Activated naive CD8-positive, alpha-beta T cell treated with anti-CD3 and anti-CD28 coated beads, Interleukin-2, amount 50 U/mL, for 24 hours (primary cell): ENCODE measurements at regions not wholly inside any gene's neighbourhood (a gene's known extent, or its start where the extent isn't known, plus 50 kb on each side); places are given as distances from the start of the nearest gene placed in this dataset.

ENCODE experiments used
- ATAC-seq: fragments of 150-1000 bp; cut with Tn5 transposase; one replicate; pipeline ENCODE4 v1.10.0; 2021
- DNase-seq: peaks from one replicate; pipeline ENCODE4 v3.0.0; 2021
- H3K27ac Mint-ChIP-seq: one replicate; pipeline ENCODE4 v1.8.0; 2021; ENCODE audit warnings: mild to moderate bottlenecking, mixed read lengths
- H3K27me3 Mint-ChIP-seq: one replicate; pipeline ENCODE4 v1.8.0; 2021; ENCODE audit warnings: mixed read lengths
- H3K36me3 Mint-ChIP-seq: one replicate; pipeline ENCODE4 v1.8.0; 2021; ENCODE audit warnings: low read depth, mixed read lengths
- H3K4me1 Mint-ChIP-seq: one replicate; pipeline ENCODE4 v1.8.0; 2021; ENCODE audit warnings: mixed read lengths
- H3K4me3 Mint-ChIP-seq: one replicate; pipeline ENCODE4 v1.8.0; 2021; ENCODE audit warnings: mild to moderate bottlenecking, moderate library complexity, mixed read lengths
- H3K9me3 Mint-ChIP-seq: one replicate; pipeline ENCODE4 v1.8.0; 2021; ENCODE audit warnings: mixed read lengths

DNA sequence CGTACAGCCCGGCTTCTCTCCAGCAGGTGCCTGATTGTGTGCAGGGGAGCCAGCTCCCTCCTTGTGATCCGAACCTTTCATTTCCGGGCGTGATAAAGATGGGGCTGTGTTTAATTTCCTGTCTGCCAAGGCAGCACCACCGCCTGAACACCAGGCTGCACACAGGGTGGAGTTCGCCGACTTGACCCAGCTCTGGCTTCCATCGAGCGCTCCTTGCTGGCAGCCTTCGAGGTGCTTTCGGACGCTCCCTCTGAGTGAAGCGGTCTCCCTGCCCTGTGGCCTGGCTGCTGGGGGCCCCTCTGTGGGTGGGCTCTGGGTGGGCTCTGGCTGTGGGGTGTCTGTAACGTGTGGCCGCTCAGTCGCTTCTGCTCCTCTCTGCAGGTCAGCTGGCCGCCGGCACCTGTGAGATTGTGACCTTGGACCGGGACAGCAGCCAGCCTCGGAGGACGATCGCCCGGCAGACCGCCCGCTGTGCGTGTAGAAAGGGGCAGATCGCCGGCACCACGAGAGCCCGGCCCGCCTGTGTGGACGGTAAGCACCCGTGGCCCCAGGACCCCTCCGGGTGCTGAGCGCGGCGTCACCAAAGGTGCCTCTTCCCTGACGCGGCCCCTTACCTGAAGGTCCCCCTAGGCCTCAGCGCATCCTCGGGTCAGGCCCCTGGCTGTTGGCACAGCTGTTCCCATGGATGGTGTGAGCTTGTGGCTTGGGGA lies 1181.3 kb downstream of the BRD1 start:
- no peak overlapping the region for H3K27ac Mint-ChIP-seq

GRCh38 chr22:48645766-48646165 lies 1181.9 kb downstream of the BRD1 start:
- Mint-ChIP-seq H3K36me3 (no peaks in the 10 kb centered on the region), H3K27me3 (no peaks in the 10 kb centered on the region), H3K4me1 (no peaks in the 10 kb centered on the region), H3K9me3 (no peaks in the 10 kb centered on the region), H3K4me3 (no peak overlapping the region), H3K27ac (no peak overlapping the region)
- ATAC-seq (no peak), DNase-seq (no peak)

More for the DNA sequence above, 1181.3 kb downstream of the BRD1 start:
- Mint-ChIP-seq H3K36me3 (no peaks in the 10 kb centered on the region), H3K4me1 (no peaks in the 10 kb centered on the region), H3K4me3 (no peak overlapping the region), H3K27me3 (no peaks in the 10 kb centered on the region), H3K9me3 (no peaks in the 10 kb centered on the region)
- ATAC-seq (no peak), DNase-seq (no peak)

DNA sequence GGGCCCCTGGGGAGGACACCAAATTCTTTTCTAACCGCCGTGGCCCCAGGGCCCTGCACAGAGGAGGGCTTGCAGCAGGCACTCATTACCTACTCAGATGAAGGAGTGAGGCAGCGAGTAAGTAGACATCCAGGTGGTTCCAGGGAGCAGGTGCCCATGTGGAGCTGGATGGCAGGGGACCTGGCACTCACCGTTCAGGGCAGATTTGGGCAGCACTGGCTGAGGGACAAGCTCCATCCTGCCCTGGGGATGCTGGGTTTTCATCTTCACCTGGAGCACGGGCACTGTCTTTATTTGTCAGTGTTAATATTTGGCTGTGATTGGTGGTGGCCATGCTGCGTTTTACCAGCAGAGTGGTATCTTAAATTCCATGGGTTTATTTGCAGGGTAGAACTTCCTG lies 1182.7 kb downstream of the BRD1 start:
- no peaks in the 10 kb centered on the region for H3K9me3 Mint-ChIP-seq
- ATAC-seq (no peak), DNase-seq (no peak)
- no peaks in the 10 kb centered on the region for H3K36me3 Mint-ChIP-seq
- H3K4me1 Mint-ChIP-seq: no peaks in the 10 kb centered on the region
- H3K4me3 Mint-ChIP-seq: no peak overlapping the region
- no peaks in the 10 kb centered on the region for H3K27me3 Mint-ChIP-seq
- H3K27ac Mint-ChIP-seq: no peak overlapping the region

- no peak for ATAC-seq
- peak; percentile 20 for DNase-seq
- H3K9me3 Mint-ChIP-seq: no peaks in the 10 kb centered on the region
- no peak overlapping the region for H3K27ac Mint-ChIP-seq
- H3K4me3 Mint-ChIP-seq: no peak overlapping the region
- H3K36me3 Mint-ChIP-seq: no peaks in the 10 kb centered on the region
- H3K4me1 Mint-ChIP-seq: no peaks in the 10 kb centered on the region
- no peaks in the 10 kb centered on the region for H3K27me3 Mint-ChIP-seq
Observed at GRCh38 chr22:48644108-48644507, 1183.6 kb downstream of the BRD1 start.

GRCh38 chr22:48643066-48643731 lies 1184.5 kb downstream of the BRD1 start:
- H3K36me3 Mint-ChIP-seq: no peaks in the 10 kb centered on the region
- H3K9me3 Mint-ChIP-seq: no peaks in the 10 kb centered on the region
- H3K27me3 Mint-ChIP-seq: no peaks in the 10 kb centered on the region
- ATAC-seq (no peak), DNase-seq (no peak)
- H3K27ac Mint-ChIP-seq: no peak overlapping the region
- H3K4me1 Mint-ChIP-seq: no peaks in the 10 kb centered on the region
- H3K4me3 Mint-ChIP-seq: no peak overlapping the region

GRCh38 chr22:48642550-48642949 lies 1185.1 kb downstream of the BRD1 start:
- Mint-ChIP-seq H3K4me3 (no peak overlapping the region), H3K27me3 (no peaks in the 10 kb centered on the region), H3K9me3 (no peaks in the 10 kb centered on the region), H3K27ac (no peak overlapping the region), H3K4me1 (no peaks in the 10 kb centered on the region), H3K36me3 (no peaks in the 10 kb centered on the region)
- DNase-seq: no peak
- ATAC-seq: no peak

DNA sequence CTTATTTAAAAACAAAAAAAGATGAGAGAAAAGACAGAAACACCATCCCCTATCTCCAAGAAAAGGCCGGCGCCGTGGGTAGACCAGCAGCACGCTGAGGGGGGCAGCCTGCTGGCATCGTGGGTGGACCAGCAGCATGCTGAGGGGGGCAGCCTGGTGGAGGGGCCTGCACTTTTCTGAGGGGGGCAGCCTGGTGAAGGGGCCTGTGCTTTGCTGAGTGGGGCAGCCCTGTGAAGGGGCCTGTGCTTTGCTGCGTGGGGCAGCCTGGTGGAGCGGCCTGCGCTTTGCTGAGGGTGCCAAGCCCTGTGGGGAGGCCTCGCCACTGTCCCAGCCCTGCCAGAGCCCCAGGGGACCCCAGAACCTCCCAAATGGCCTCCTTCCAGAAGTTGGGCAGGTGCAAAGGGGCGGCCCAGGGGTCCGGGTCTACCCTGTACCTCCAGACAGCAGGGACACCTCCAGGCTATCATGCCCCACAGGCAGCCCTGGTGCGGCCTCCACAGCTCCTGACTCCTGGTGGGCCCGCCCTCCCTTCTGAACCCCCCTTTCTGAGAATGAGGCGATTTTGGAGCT lies 1185.7 kb downstream of the BRD1 start:
- no peak for ATAC-seq

DNA sequence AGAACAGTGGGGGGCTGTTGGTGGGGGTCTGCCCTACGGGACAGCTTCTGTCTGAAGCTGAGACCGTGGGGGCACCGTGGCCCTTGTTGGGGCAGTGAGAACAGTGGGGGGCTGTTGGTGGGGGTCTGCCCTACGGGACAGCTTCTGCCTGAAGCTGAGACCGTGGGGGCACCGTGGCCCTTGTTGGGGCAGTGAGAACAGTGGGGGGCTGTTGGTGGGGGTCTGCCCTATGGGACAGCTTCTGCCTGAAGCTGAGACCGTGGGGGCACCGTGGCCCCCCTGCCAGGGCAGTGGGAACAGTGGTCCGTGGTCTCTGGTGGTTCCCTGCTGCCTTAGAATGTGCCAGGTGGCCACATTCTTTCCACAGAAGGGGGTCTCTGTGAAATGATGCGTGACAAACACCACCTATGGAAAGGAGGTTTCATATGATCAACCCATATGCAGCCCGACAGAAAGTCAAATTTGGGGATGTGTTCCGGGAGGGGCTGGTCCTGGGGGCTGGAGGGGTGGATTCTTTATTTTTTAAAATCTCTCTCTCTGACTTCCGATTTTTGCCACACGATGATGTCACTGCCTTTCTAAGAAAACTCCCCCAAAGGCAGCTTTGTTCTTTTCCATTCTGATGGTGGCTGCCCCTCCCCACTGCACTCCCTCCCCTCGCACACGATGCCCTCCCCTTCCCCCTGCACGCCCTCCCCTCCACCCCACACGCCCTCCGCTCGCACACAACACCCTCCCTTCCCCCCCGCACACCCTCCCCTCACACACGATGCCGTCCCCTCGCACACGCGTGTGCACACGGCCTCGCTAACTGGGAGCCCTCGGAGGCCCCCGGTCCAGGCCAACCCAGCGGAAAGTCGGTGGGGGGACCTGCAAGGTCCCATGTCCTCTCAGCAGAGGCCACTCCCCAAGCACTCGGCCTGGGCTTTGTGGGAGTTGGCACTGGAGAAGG lies 1186.5 kb downstream of the BRD1 start:
- H3K27ac Mint-ChIP-seq: no peak overlapping the region
- peaks cover 5% of the 10 kb centered on the region for H3K4me1 Mint-ChIP-seq
- no peak for ATAC-seq
- no peaks in the 10 kb centered on the region for H3K9me3 Mint-ChIP-seq
- no peak for DNase-seq
- no peak overlapping the region for H3K4me3 Mint-ChIP-seq
- H3K27me3 Mint-ChIP-seq: no peaks in the 10 kb centered on the region
- H3K36me3 Mint-ChIP-seq: no peaks in the 10 kb centered on the region

More for the DNA sequence above, 1185.7 kb downstream of the BRD1 start:
- no peak for DNase-seq
- Mint-ChIP-seq H3K27ac (no peak overlapping the region), H3K4me3 (no peak overlapping the region), H3K4me1 (no peaks in the 10 kb centered on the region), H3K27me3 (no peaks in the 10 kb centered on the region), H3K36me3 (no peaks in the 10 kb centered on the region), H3K9me3 (no peaks in the 10 kb centered on the region)

- DNase-seq: no peak
- no peaks in the 10 kb centered on the region for H3K36me3 Mint-ChIP-seq
- no peak overlapping the region for H3K4me3 Mint-ChIP-seq
- H3K27me3 Mint-ChIP-seq: no peaks in the 10 kb centered on the region
- no peaks in the 10 kb centered on the region for H3K9me3 Mint-ChIP-seq
- H3K4me1 Mint-ChIP-seq: peaks cover 12% of the 10 kb centered on the region
- ATAC-seq: no peak
- no peak overlapping the region for H3K27ac Mint-ChIP-seq
Observed at GRCh38 chr22:48639896-48640748, 1187.6 kb downstream of the BRD1 start.

DNA sequence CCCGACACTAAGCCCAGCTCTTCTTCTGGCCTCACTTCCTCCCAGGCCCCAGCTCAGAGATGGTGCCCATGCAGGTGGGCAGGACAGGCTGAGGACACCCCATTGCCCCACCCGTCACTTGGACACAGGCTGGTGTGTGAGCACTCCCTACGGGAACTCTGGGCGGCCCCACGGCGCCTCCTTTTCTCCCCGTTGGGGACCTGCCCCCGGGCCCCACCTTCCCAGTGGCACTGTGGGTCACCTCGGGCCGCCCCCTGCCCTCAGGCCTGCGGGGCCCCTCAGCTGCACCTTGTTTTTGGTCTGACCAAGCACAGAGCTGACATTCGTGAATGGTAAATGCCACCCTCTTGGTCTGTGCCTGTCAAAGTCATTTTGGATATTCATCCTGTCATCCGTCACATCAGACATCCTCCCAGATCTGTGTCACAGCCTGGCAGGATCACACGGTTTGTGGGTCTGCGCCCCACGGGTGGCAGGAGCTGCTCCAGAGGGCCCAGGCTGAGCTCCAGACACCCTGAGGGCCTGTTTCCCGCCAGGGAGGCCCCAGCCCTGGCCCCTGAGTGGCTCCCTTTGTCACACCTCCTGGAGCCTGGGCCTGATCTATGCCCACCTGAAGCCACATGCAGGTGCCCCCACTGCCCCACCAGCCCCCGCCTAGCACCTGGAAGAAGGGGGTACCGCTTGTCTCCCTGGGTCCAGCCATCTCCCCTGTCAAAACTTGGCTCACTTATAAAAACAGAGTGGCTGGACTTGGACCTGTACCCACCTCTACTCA lies 1188.5 kb downstream of the BRD1 start:
- no peak for ATAC-seq
- no peaks in the 10 kb centered on the region for H3K36me3 Mint-ChIP-seq
- no peak for DNase-seq
- H3K4me3 Mint-ChIP-seq: no peak overlapping the region
- no peak overlapping the region for H3K27ac Mint-ChIP-seq
- H3K4me1 Mint-ChIP-seq: peaks cover 12% of the 10 kb centered on the region
- H3K27me3 Mint-ChIP-seq: no peaks in the 10 kb centered on the region
- no peaks in the 10 kb centered on the region for H3K9me3 Mint-ChIP-seq

GRCh38 chr22:48637231-48637630 lies 1190.4 kb downstream of the BRD1 start:
- Mint-ChIP-seq H3K36me3 (no peaks in the 10 kb centered on the region), H3K27me3 (no peaks in the 10 kb centered on the region), H3K9me3 (no peaks in the 10 kb centered on the region), H3K27ac (no peak overlapping the region), H3K4me3 (no peak overlapping the region), H3K4me1 (peaks cover 12% of the 10 kb centered on the region)
- ATAC-seq (no peak), DNase-seq (no peak)

GRCh38 chr22:48636746-48637145 lies 1190.9 kb downstream of the BRD1 start:
- ATAC-seq (no peak), DNase-seq (no peak)
- H3K4me1 Mint-ChIP-seq: peaks cover 12% of the 10 kb centered on the region
- H3K27ac Mint-ChIP-seq: no peak overlapping the region
- H3K9me3 Mint-ChIP-seq: no peaks in the 10 kb centered on the region
- H3K36me3 Mint-ChIP-seq: no peaks in the 10 kb centered on the region
- H3K27me3 Mint-ChIP-seq: no peaks in the 10 kb centered on the region
- no peak overlapping the region for H3K4me3 Mint-ChIP-seq

- no peaks in the 10 kb centered on the region for H3K27me3 Mint-ChIP-seq
- no peaks in the 10 kb centered on the region for H3K36me3 Mint-ChIP-seq
- peaks cover 12% of the 10 kb centered on the region for H3K4me1 Mint-ChIP-seq
- ATAC-seq (no peak), DNase-seq (no peak)
- H3K4me3 Mint-ChIP-seq: no peak overlapping the region
- no peaks in the 10 kb centered on the region for H3K9me3 Mint-ChIP-seq
- no peak overlapping the region for H3K27ac Mint-ChIP-seq
Observed at GRCh38 chr22:48635816-48636215, 1191.9 kb downstream of the BRD1 start.
